Lung (tissue), 11 donors: ENCODE measurements at regions not wholly inside any gene's neighbourhood (a gene's known extent, or its start where the extent isn't known, plus 50 kb on each side); places are given as distances from the start of the nearest gene placed in this dataset.

Source experiments
- ATAC-seq: fragments of 200-7000 bp; cut with Tn5 transposase; one replicate; pipeline ENCODE4 v1.9.1; 2020; ENCODE audit warnings: moderate number of reproducible peaks; ENCODE audit not compliant: insufficient read depth, low FRiP score
- DNase-seq, 3 donors: peaks; one replicate each; pipeline ENCODE4 v3.0.0-alpha.2; 2013 to 2017
- H3K27ac ChIP-seq, 2 donors: one replicate each; pipeline ENCODE4 v1.5.1; 2013; ENCODE audit warnings: mild to moderate bottlenecking in 2 of 2, moderate library complexity in 2 of 2, control low read depth in 1 of 2, inconsistent platforms in 1 of 2, low read depth in 1 of 2, low read length in 1 of 2
- H3K27me3 ChIP-seq, 3 donors: one replicate each; pipeline ENCODE4 v1.5.1; 2013; ENCODE audit warnings: low read length in 2 of 3; ENCODE audit not compliant: control insufficient read depth in 3 of 3, insufficient read depth in 3 of 3
- H3K36me3 ChIP-seq, 4 donors: one replicate each; pipeline ENCODE4 v1.5.1; 2013; ENCODE audit warnings: low read length in 4 of 4, mild to moderate bottlenecking in 1 of 4, moderate library complexity in 1 of 4; ENCODE audit not compliant: control insufficient read depth in 4 of 4, insufficient read depth in 4 of 4
- H3K4me1 ChIP-seq, 5 donors: one replicate each; pipeline ENCODE4 v1.5.1; 2013; ENCODE audit warnings: low read length in 5 of 5, mild to moderate bottlenecking in 2 of 5, moderate library complexity in 1 of 5; ENCODE audit not compliant: control insufficient read depth in 5 of 5, insufficient read depth in 5 of 5
- H3K4me3 ChIP-seq: one replicate; pipeline ENCODE4 v1.5.1; 2013; ENCODE audit warnings: mild to moderate bottlenecking, control low read depth, moderate library complexity
- H3K9ac ChIP-seq, 2 donors: one replicate each; pipeline ENCODE4 v1.5.1; 2013; ENCODE audit warnings: low read length in 2 of 2, control low read depth in 1 of 2; ENCODE audit not compliant: insufficient read depth in 1 of 2
- H3K9me3 ChIP-seq, 4 donors: one replicate each; pipeline ENCODE4 v1.5.1; 2013; ENCODE audit warnings: low read length in 3 of 4, mild to moderate bottlenecking in 1 of 4, moderate library complexity in 1 of 4; ENCODE audit not compliant: control insufficient read depth in 4 of 4, insufficient read depth in 3 of 4
- WGBS, 2 donors: extraction: QIAGEN DNeasy Blood & Tissue Kit; methylation state at CpG; one replicate each; pipeline ENCODE4 v1.1.7; 2013; 5-methylcytosine and 5-hydroxymethylcytosine counted together
- TF ChIP-seq, protein P1 (sequence below): IDR thresholded peaks from 2 replicates; pipeline ENCODE4 v1.5.1; 2012; ENCODE audit warnings: mild to moderate bottlenecking; ENCODE audit errors: control extremely low read depth, extremely low read depth
- donor health status: control.
- donor health status: control.
- donor health status: Bipolar disorder and iron deficiency.
- donor health status: healthy.
- donor health status: DM: yes; HTN: yes; CAD: no.

DNA sequence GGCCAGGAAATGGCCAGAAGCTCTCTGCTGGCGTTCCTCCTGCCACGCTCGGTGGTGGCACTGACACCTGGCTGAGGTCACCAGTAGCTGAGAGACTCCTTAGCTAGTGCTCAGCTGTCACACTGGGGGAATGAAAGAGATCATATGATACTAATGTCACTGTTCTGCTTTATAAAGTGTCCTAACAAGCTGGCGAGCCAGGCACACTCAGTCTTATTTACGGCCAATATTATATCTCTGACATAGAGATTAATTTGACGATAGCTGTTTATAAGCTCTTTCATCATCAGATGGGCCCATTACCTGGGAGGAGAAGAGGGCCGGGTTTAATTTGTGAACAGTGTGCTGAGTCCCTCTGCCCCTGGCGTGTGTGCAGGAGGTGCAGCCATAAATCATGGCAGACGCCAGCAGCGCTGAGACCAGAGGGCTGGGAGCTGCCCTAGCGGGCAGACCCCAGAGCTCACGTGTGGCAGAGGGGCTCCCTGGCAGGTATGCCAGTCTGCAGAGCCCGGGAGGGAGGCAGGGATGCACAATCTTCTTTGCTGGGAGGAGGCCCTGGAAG is 246.5 kb downstream of the HAUS1 start:
- Histone ChIP-seq H3K27ac (no peak overlapping the region), H3K4me1 (peaks cover 0 to 5% (median 0%) of the 10 kb centered on the region in 5 donors), H3K36me3 (peaks cover 0 to 4% (median 2%) of the 10 kb centered on the region in 4 donors), H3K27me3 (no peaks in the 10 kb centered on the region), H3K9me3 (no peaks in the 10 kb centered on the region), H3K9ac (no peak overlapping the region), H3K4me3 (no peak overlapping the region)
- ATAC-seq (no peak), DNase-seq (no peak)
- TF ChIP-seq, protein P1, sequence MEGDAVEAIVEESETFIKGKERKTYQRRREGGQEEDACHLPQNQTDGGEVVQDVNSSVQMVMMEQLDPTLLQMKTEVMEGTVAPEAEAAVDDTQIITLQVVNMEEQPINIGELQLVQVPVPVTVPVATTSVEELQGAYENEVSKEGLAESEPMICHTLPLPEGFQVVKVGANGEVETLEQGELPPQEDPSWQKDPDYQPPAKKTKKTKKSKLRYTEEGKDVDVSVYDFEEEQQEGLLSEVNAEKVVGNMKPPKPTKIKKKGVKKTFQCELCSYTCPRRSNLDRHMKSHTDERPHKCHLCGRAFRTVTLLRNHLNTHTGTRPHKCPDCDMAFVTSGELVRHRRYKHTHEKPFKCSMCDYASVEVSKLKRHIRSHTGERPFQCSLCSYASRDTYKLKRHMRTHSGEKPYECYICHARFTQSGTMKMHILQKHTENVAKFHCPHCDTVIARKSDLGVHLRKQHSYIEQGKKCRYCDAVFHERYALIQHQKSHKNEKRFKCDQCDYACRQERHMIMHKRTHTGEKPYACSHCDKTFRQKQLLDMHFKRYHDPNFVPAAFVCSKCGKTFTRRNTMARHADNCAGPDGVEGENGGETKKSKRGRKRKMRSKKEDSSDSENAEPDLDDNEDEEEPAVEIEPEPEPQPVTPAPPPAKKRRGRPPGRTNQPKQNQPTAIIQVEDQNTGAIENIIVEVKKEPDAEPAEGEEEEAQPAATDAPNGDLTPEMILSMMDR, result no peak
- WGBS, 2 donors, result 81 to 82% methylated on average over 13 of the region's 13 CpGs

DNA sequence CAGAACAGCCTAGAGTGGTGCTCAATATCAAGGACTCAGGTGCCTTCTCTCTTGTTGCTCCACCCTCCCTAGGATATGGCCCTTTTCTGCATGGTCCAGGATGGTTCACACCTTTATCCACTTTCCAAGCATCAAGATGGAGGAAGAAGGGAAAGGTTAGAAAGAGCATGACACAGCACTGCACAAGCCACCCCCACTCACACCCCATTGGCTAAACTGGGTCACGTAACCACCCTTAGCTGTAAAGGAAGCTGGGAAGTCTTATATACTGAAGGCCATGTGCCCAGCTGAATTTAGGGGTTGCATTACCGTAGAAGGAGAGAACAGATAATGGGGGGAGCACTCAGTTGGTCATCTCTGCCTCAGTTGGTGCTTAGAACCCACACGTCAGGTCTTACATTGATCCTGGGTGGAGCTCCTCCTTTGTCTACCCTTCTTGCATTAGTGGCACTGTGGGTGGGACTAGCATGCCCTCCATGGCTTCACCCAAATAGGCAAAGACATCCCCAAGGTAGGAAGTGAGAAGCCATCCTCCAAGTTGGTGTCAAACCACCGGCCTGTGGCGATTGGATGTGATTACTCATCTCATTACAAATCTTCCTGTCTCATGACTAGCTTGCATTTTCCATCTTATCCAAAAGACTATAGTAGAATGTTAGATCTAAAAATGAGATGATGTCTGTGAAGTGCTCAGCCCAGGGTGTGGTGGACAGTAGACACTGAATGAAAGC is 248.5 kb downstream of the HAUS1 start:
- ATAC-seq (no peak), DNase-seq (no peak)
- no peaks in the 10 kb centered on the region for H3K27me3 ChIP-seq
- no peaks in the 10 kb centered on the region for H3K9me3 ChIP-seq
- H3K27ac ChIP-seq, result no peak overlapping the region
- peaks cover 0 to 5% (median 0%) of the 10 kb centered on the region in 5 donors for H3K4me1 ChIP-seq
- 83 to 87% methylated on average over 5 of the region's 5 CpGs for WGBS, 2 donors
- peaks cover 0 to 6% (median 2%) of the 10 kb centered on the region in 4 donors for H3K36me3 ChIP-seq
- H3K4me3 ChIP-seq, result no peak overlapping the region
- TF ChIP-seq, protein P1, result no peak
- no peak overlapping the region for H3K9ac ChIP-seq

DNA sequence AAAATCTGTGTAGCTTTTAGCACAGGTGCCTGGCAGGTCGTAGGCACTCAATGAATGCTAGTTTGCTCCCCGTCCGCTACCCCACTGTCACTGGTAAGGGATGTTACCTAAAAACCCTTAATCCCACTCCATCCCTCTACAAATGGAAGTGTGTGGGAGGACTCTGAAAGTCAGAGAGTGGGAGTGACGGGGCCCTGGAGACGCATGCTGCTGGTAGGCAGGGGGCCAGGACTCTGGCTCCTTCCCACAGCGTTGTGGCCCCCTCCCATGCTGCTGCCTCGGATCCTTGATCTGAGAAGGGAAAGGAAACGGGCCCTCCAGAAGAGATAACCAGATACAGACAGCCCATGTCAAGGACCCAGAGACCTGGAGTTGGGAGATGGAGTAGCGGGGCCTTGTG is 249.3 kb downstream of the HAUS1 start:
- H3K9ac ChIP-seq, result no peak overlapping the region
- H3K27ac ChIP-seq, result no peak overlapping the region
- ATAC-seq (no peak), DNase-seq (no peak)
- TF ChIP-seq, protein P1, result no peak
- no peaks in the 10 kb centered on the region for H3K27me3 ChIP-seq
- peaks cover 0 to 5% (median 0%) of the 10 kb centered on the region in 5 donors for H3K4me1 ChIP-seq
- H3K36me3 ChIP-seq, result peaks cover 0 to 8% (median 2%) of the 10 kb centered on the region in 4 donors
- no peaks in the 10 kb centered on the region for H3K9me3 ChIP-seq
- H3K4me3 ChIP-seq, result no peak overlapping the region
- WGBS, 2 donors, result 92 to 97% methylated on average over 8 to 9 of the region's 9 CpGs
